Breast epithelium (tissue), 3 donors: ENCODE measurements at regions not wholly inside any gene's neighbourhood (a gene's known extent, or its start where the extent isn't known, plus 50 kb on each side); places are given as distances from the start of the nearest gene placed in this dataset.

Experiments
- POLR2A ChIP-seq: fragments of 450-650 bp; IDR thresholded peaks from one replicate; pipeline ENCODE4 v1.6.1; 2016; ENCODE audit warnings: antibody characterized with exemption, mild to moderate bottlenecking, moderate library complexity
- POLR2AphosphoS5 ChIP-seq, 3 donors: sonication (generic); formaldehyde crosslinking; IDR thresholded peaks; one replicate each; pipeline ENCODE4 v1.6.1; 2017; ENCODE audit warnings: antibody characterized with exemption in 3 of 3

DNA sequence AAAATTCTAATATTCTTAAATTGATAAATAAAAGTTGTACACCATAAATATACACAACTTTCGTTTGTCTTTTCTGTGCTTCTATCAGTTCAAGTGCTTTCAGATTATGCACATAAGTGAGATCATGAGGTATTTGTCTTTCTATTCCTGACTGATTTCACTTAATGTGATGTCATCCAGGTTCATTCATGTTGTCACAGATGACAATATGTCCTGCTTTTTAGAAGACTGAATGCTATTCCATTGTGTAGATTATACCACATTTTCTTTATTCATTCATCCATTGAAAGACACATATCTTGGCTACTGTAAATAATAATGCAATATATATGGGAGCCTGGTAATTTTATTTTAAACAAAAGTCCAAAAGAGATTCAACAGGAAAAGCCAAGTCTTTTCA lies 190.1 kb upstream of the ERBB4 start:
- TF ChIP-seq POLR2A (no peak), POLR2AphosphoS5 (IDR thresholded peaks at IDR 0.05) (no peak)
